ENCODE measurements at regions not wholly inside any gene's neighbourhood (a gene's known extent, or its start where the extent isn't known, plus 50 kb on each side); places are given as distances from the start of the nearest gene placed in this dataset.

DNA sequence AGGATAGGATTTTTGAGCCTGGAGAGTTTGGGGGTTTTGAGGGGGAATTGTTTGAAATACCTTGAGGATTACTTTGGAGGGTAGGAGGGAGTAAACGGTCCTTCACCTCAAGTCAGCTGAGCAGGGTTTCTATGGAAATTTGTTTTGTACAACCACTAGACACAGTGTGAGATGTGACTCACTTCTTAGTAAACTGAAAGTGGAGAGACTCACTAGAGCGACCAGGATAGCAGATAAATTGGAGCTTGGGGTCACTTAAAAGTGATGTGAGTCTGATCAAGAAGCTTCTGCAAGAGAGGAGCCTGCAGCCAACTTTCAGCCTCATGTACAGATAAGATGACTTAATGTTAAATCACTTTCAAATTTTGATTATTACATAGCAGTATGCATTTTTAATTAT lies 1945.9 kb upstream of the NUDT12 start:
- Histone ChIP-seq H3K4me3 (no peak overlapping the region), H3K9ac (no peak overlapping the region), H3K27me3 (no peaks in the 10 kb centered on the region), H4K20me1 (no peaks in the 10 kb centered on the region), H3K4me1 (peaks cover 0 to 6% (median 0%) of the 10 kb centered on the region in 10 experiments; a peak in 2 of 20 replicates), H3K4me2 (no peak overlapping the region), H3K9me3 (replicated peaks in 1 of 11) (no peaks in the 10 kb centered on the region), H3K36me3 (no peaks in the 10 kb centered on the region), H3K27ac (no peak overlapping the region)
- no peak for TF ChIP-seq Cebpa-rat (IDR thresholded peaks at IDR 0.05)

DNA sequence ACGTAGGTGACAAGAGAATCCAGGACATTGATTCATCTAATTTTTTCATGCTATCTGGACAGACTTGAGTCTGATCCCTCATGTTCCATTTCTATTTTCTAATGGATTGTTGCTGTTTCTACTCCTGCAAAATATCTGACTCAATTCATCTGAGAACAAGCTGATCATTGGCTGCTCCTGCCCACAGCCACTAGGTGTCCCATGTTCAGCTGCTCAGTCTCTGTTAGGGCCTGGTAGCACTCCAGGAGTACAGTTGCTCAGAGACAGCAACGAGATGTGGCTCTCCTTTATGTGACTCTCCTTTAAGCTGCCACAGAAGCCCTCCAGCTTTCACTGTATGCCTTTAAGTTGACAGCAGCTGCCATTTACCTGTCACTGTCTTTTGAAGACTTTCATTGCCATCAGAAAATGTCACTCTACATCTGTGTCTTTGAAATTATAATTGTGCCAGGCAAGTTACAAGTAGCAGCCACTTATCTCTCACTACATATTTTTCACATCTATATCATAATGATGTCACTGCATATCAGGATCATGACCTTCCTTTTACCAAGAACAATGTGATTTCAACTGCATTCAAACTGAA lies 1944.2 kb upstream of the NUDT12 start:
- Histone ChIP-seq H3K4me2 (no peak overlapping the region), H4K20me1 (no peaks in the 10 kb centered on the region), H3K4me3 (no peak overlapping the region), H3K9ac (no peak overlapping the region), H3K4me1 (peaks cover 0 to 6% (median 0%) of the 10 kb centered on the region in 10 experiments; a peak in 2 of 20 replicates), H3K9me3 (replicated peaks in 1 of 11) (no peaks in the 10 kb centered on the region), H3K27me3 (no peaks in the 10 kb centered on the region), H3K36me3 (no peaks in the 10 kb centered on the region), H3K27ac (no peak overlapping the region)
- no peak for TF ChIP-seq Cebpa-rat (IDR thresholded peaks at IDR 0.05)

DNA sequence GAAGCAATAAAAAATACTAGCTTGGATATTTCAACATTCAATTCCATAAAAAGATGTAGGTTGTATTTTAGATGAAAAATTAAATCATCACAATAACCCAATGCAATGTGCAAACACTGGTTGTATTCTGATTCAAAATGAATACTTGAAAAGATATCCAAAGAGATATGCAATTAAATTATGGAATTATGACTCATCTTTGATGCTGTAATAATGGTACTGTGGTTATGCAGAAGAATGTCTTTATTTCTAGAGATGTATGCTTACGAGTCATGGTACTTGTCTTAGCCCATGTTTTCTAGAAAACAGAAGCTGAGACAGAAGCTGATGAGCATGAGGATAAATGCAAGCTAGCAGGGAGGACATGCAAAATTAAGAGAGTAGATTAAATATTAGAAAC lies 1941.4 kb upstream of the NUDT12 start:
- peaks cover 0 to 5% (median 0%) of the 10 kb centered on the region in 10 experiments; a peak in 1 of 20 replicates for H3K4me1 ChIP-seq
- no peak overlapping the region for H3K27ac ChIP-seq
- H3K9ac ChIP-seq = no peak overlapping the region
- H3K27me3 ChIP-seq = no peaks in the 10 kb centered on the region
- no peaks in the 10 kb centered on the region for H3K9me3 ChIP-seq (replicated peaks in 1 of 11)
- no peaks in the 10 kb centered on the region for H4K20me1 ChIP-seq
- TF ChIP-seq Cebpa-rat (IDR thresholded peaks at IDR 0.05) = no peak
- no peak overlapping the region for H3K4me3 ChIP-seq
- H3K36me3 ChIP-seq = no peaks in the 10 kb centered on the region
- H3K4me2 ChIP-seq = no peak overlapping the region

DNA sequence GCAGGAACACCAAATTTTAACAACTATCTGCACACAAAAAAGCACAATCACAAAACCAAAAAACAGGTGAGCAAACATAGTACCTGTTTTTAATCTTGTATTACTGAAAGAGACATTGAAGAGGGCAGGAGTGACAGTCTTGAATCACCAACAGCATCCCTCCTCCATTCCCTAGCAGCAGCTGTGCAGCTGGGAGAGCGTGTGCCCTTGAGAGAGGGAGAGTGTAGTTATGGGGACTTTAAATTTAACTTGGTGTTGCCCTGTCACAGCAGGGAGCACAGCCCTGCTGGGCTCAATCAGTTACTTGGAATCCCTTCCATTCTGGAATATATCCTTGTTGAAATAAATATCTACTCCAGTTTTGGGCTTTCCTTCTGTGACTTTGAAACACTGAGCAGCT lies 1938.7 kb upstream of the NUDT12 start:
- Histone ChIP-seq H3K27me3 (no peaks in the 10 kb centered on the region), H3K4me3 (no peak overlapping the region), H3K27ac (no peak overlapping the region), H3K36me3 (no peaks in the 10 kb centered on the region), H3K4me1 (peaks cover 0 to 5% (median 0%) of the 10 kb centered on the region in 10 experiments; a peak in 1 of 20 replicates), H3K4me2 (no peak overlapping the region), H3K9me3 (replicated peaks in 1 of 11) (no peaks in the 10 kb centered on the region), H4K20me1 (no peaks in the 10 kb centered on the region), H3K9ac (no peak overlapping the region)
- no peak for TF ChIP-seq Cebpa-rat (IDR thresholded peaks at IDR 0.05)

DNA sequence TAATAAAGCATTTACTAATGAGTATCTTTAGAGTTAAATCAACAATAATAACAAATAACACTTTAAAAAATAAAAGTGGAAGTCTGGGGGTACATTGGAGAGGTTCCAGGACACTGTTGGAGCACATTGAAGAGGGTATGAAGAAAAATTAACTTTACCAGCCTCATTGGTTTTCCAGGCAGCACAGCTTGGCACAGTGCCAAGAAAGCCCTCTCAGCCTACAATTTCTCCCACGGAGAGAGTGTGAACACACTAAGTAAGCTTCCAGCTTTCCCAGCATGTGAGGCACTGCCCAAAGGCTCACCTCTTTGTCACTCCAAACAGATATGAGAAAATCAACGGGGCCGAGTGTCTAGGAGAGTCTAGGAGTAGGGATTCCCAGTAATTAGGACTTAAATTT lies 1912.8 kb upstream of the NUDT12 start:
- no peak overlapping the region for H3K4me2 ChIP-seq
- H3K4me3 ChIP-seq = no peak overlapping the region
- H3K4me1 ChIP-seq = no peaks in the 10 kb centered on the region
- no peaks in the 10 kb centered on the region for H3K36me3 ChIP-seq
- peaks cover 0 to 8% (median 0%) of the 10 kb centered on the region in 11 experiments; a peak in 3 of 22 replicates for H3K9me3 ChIP-seq (replicated peaks in 1 of 11)
- H3K27me3 ChIP-seq = no peaks in the 10 kb centered on the region
- no peaks in the 10 kb centered on the region for H4K20me1 ChIP-seq
- no peak overlapping the region for H3K9ac ChIP-seq
- H3K27ac ChIP-seq = no peak overlapping the region
- TF ChIP-seq Cebpa-rat (IDR thresholded peaks at IDR 0.05) = no peak

DNA sequence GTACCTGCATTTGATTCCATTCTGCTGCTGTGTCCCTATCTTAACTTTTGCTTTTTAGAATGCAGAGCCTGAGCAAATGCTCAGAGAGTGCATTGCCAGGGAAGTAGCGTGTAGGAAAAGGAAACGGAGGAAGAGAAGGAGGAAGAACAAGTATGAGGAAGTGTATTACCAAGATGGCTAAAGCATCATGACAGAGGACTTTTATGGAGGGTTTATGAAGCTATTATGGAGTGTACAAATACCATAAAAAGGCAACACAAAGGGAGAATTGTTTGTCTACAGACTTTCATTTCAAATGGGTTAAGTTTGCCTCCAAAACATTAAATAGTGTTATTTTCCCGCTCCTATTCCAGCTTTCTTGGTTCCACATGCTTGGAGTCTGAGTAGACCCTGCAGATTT lies 1899.8 kb upstream of the NUDT12 start:
- Histone ChIP-seq H3K27me3 (no peaks in the 10 kb centered on the region), H3K9ac (no peak overlapping the region), H3K9me3 (replicated peaks in 1 of 11) (peaks cover 25 to 38% (median 30%) of the 10 kb centered on the region in 11 experiments), H4K20me1 (no peaks in the 10 kb centered on the region), H3K4me2 (no peak overlapping the region), H3K4me1 (no peaks in the 10 kb centered on the region), H3K36me3 (no peaks in the 10 kb centered on the region), H3K4me3 (no peak overlapping the region), H3K27ac (no peak overlapping the region)
- no peak for TF ChIP-seq Cebpa-rat (IDR thresholded peaks at IDR 0.05)

DNA sequence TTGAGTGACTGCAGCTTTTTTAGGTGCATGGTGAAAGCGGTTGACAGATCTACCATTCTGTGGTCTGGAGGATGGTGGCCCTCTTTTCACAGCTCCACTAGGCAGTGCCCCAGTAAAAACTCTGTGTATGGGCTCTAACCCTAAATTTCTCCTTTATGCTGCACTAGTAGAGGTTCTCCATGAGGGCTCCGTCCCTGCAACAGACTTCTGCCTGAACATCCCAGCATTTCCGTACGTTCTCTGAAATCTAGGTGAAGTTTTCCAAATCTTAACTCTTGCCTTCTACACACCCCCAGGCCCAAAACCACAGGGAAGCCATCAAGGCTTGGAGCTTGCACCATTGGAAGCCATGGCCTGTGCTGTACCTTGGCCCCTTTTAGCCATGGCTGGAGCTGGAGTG lies 1898.1 kb upstream of the NUDT12 start:
- Histone ChIP-seq H3K4me3 (no peak overlapping the region; a peak in 1 of 20 replicates), H3K4me1 (no peaks in the 10 kb centered on the region), H3K27ac (no peak overlapping the region), H3K9me3 (replicated peaks in 1 of 11) (peaks cover 25 to 38% (median 30%) of the 10 kb centered on the region in 11 experiments), H4K20me1 (no peaks in the 10 kb centered on the region), H3K36me3 (no peaks in the 10 kb centered on the region), H3K4me2 (no peak overlapping the region), H3K27me3 (no peaks in the 10 kb centered on the region), H3K9ac (no peak overlapping the region)
- TF ChIP-seq Cebpa-rat (IDR thresholded peaks at IDR 0.05) = no peak

DNA sequence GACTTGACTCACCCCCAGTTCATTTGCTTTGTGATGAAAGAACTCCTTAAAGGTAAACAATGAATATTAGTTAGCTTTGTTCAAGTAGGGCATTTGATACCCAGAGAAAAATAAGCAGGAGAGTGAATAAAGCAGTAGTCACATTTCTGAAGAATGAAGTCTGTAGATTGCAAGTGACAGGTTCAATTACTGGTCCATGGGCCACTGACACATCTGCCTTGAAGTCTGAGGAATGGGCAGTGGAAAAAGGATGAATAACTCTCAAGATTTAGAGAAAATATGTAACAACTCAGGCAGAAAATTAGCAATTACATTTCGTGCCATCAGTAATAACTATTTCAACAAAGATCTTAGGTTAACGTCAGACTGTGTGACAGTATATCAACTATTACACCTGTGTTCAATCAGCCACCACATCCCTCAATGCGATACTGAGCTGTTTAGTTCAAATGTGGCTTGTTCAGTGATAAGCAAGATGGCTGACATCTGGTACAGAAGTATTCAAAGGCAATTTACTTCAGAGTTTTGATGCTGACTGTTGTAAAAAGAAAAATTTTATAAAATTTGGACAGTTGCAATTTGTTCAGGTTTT lies 1890.7 kb upstream of the NUDT12 start:
- no peaks in the 10 kb centered on the region for H3K4me1 ChIP-seq
- no peak overlapping the region for H3K27ac ChIP-seq
- H3K9ac ChIP-seq = no peak overlapping the region
- H3K9me3 ChIP-seq (replicated peaks in 1 of 11) = peaks cover 0 to 21% (median 8%) of the 10 kb centered on the region in 11 experiments; a peak in 11 of 22 replicates
- H3K4me2 ChIP-seq = no peak overlapping the region
- no peaks in the 10 kb centered on the region for H3K27me3 ChIP-seq
- H3K36me3 ChIP-seq = no peaks in the 10 kb centered on the region
- no peaks in the 10 kb centered on the region for H4K20me1 ChIP-seq
- TF ChIP-seq Cebpa-rat (IDR thresholded peaks at IDR 0.05) = no peak
- H3K4me3 ChIP-seq = no peak overlapping the region

DNA sequence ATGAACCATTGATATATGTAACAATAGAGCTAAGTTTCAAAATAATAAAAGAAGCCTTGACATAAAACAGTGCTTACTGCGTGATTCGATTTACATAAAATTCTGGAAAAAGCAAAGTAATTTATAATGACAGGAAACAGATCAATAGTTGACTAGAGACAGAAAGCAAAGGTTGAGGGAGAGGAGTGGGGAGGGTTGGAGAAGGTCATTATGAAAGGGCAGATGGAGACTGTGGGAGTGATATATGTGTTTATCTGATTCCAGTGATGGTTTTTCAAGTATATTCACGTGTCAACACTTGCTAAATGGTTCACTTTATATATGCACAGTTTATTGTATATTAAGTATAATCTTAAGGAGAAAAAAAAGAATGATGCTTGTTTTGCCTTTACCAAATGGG lies 1885.7 kb upstream of the NUDT12 start:
- Histone ChIP-seq H3K4me2 (no peak overlapping the region), H4K20me1 (no peaks in the 10 kb centered on the region), H3K36me3 (no peaks in the 10 kb centered on the region), H3K9ac (no peak overlapping the region), H3K9me3 (replicated peaks in 1 of 11) (peaks cover 0 to 21% (median 8%) of the 10 kb centered on the region in 11 experiments; a peak in 11 of 22 replicates), H3K27ac (no peak overlapping the region), H3K27me3 (no peaks in the 10 kb centered on the region), H3K4me1 (no peaks in the 10 kb centered on the region), H3K4me3 (no peak overlapping the region)
- TF ChIP-seq Cebpa-rat (IDR thresholded peaks at IDR 0.05) = no peak

DNA sequence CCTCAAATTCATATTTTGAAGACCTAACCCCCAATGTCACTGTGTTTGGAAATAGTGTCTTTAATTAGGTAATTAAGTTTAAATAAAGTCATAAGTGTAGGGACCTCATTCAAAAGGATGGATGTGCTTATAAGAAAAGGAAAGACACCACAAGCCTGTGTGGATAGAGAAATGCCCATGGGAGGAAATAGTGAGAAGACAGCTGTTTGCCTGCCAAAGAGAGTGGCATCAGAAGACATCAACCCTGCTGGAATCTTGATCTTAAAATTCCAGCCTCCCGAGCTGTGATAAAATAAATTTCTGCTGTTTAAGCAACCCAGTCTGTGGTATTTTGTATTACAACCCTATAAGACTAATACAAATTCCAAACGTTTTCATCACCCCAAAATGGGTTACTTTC lies 1867.9 kb upstream of the NUDT12 start:
- TF ChIP-seq Cebpa-rat (IDR thresholded peaks at IDR 0.05) = no peak
- no peaks in the 10 kb centered on the region for H3K36me3 ChIP-seq
- H3K9ac ChIP-seq = no peak overlapping the region
- H3K4me2 ChIP-seq = peak overlapping the region in 2 of 11 experiments; percentile 22 to 25; a peak in 2 of 22 replicates
- no peak overlapping the region for H3K27ac ChIP-seq
- no peaks in the 10 kb centered on the region for H3K9me3 ChIP-seq (replicated peaks in 1 of 11)
- H3K4me1 ChIP-seq = peaks cover 0 to 4% (median 0%) of the 10 kb centered on the region in 10 experiments; a peak in 2 of 20 replicates
- no peaks in the 10 kb centered on the region for H4K20me1 ChIP-seq
- H3K27me3 ChIP-seq = no peaks in the 10 kb centered on the region
- no peak overlapping the region for H3K4me3 ChIP-seq
